Activated CD8-positive, alpha-beta memory T cell treated with anti-CD3 and anti-CD28 coated beads for 1 hour (primary cell): ENCODE measurements at regions not wholly inside any gene's neighbourhood (a gene's known extent, or its start where the extent isn't known, plus 50 kb on each side); places are given as distances from the start of the nearest gene placed in this dataset.
"Not testable (repeated sequence)": the region's sequence is repeated elsewhere in the genome, so short reads cannot be mapped to it uniquely, and the experiment has no call there.

Experiments
- DNase-seq, 2 donors: peaks; one replicate each; pipeline ENCODE4 v3.0.0-alpha.2; 2020; ENCODE audit warnings: low read depth in 1 of 2; ENCODE audit errors: extremely low read depth in 1 of 2

GRCh38 chr2:194870974-194871535, 786.0 kb upstream of the SLC39A10 start:
- DNase-seq, result no peak

GRCh38 chr2:194867328-194867727, 789.7 kb upstream of the SLC39A10 start:
- no peak for DNase-seq

- no peak for DNase-seq
Observed at GRCh38 chr2:194854941-194855340, 802.1 kb upstream of the SLC39A10 start.

- DNase-seq, result no peak
Observed at GRCh38 chr2:194842871-194843270, 814.2 kb upstream of the SLC39A10 start.

GRCh38 chr2:194834371-194834770, 822.7 kb upstream of the SLC39A10 start:
- not testable (repeated sequence) for DNase-seq

- DNase-seq, result no peak
Observed at GRCh38 chr2:194826241-194826640, 830.8 kb upstream of the SLC39A10 start.

- no peak for DNase-seq
Observed at GRCh38 chr2:194824450-194824849, 832.6 kb upstream of the SLC39A10 start.

- DNase-seq, result no peak
Observed at GRCh38 chr2:194822657-194823056, 834.4 kb upstream of the SLC39A10 start.

- DNase-seq, result no peak
Observed at GRCh38 chr2:194822097-194822496, 834.9 kb upstream of the SLC39A10 start.

GRCh38 chr2:194819367-194819766, 837.7 kb upstream of the SLC39A10 start:
- no peak for DNase-seq

- no peak for DNase-seq
Observed at GRCh38 chr2:194815475-194815874, 841.6 kb upstream of the SLC39A10 start.

- no peak for DNase-seq
Observed at GRCh38 chr2:194802589-194802988, 854.4 kb upstream of the SLC39A10 start.

GRCh38 chr2:194787071-194787470, 870.0 kb upstream of the SLC39A10 start:
- not testable (repeated sequence) for DNase-seq

GRCh38 chr2:194771394-194771793, 885.6 kb upstream of the SLC39A10 start:
- not testable (repeated sequence) for DNase-seq

GRCh38 chr2:194769030-194769429, 888.0 kb upstream of the SLC39A10 start:
- no peak for DNase-seq

- DNase-seq, result no peak
Observed at GRCh38 chr2:194765723-194766122, 891.3 kb upstream of the SLC39A10 start.

GRCh38 chr2:194750926-194751325, 906.1 kb upstream of the SLC39A10 start:
- DNase-seq, result no peak

- no peak for DNase-seq
Observed at GRCh38 chr2:194745557-194746146, 911.4 kb upstream of the SLC39A10 start.

GRCh38 chr2:194742706-194743105, 914.3 kb upstream of the SLC39A10 start:
- no peak for DNase-seq

- no peak for DNase-seq
Observed at GRCh38 chr2:194739217-194739616, 917.8 kb upstream of the SLC39A10 start.

GRCh38 chr2:194735837-194736542, 921.0 kb upstream of the SLC39A10 start:
- DNase-seq, result no peak

GRCh38 chr2:194730266-194730665, 926.8 kb upstream of the SLC39A10 start:
- DNase-seq, result no peak
